ENCODE measurements at regions not wholly inside any gene's neighbourhood (a gene's known extent, or its start where the extent isn't known, plus 50 kb on each side); places are given as distances from the start of the nearest gene placed in this dataset.
A peak's percentile ranks its signal among the peaks of the same experiment; 100 is the strongest.

DNA sequence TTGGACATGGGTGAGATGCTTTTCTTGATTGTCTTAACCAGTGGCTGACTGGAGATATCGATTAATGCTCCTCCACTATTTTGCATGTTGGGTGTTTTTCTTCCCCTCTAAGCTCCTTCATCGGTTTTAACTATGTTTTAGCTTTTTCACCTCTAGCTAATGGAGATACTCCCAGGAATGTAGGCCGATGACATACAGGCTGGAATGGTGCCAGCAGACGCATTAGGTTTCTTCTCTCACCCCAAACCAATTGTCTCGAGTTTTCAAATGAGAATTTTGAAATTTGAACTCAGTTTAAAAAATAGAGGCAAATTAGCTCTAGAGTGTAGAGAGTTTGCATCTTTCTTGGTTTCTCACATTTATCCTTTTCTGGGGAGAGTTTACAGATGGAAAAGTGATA is 247.6 kb downstream of the RPRM start:
- intact Hi-C loops (cut with DNase I; ENCODE audit: low total_unique reads) = no loop called here
- Histone ChIP-seq H3K27ac (no peak overlapping the region), H3K27me3 (replicated peaks in 1 of 7) (no peaks in the 10 kb centered on the region), H3K4me1 (no peaks in the 10 kb centered on the region), H3K9me3 (peaks cover 0 to 13% (median 2%) of the 10 kb centered on the region in 8 donors), H3K4me3 (no peak overlapping the region), H3K36me3 (no peaks in the 10 kb centered on the region)
- no peak for TF ChIP-seq CTCF (IDR thresholded peaks at IDR 0.05 in 8 of 11, conservative IDR thresholded peaks at IDR 0.05 in 3 of 11)
- no peak for TF ChIP-seq POLR2A (IDR thresholded peaks at IDR 0.05)
- no peak for TF ChIP-seq POLR2AphosphoS5 (IDR thresholded peaks at IDR 0.05)
- 63 to 76% (median 70%) methylated on average over 5 of the region's 5 CpGs for WGBS, 5 donors
- DNase-seq = no peak

GRCh38 chr2:153228904-153229303 is 249.7 kb downstream of the RPRM start:
- Histone ChIP-seq H3K27ac (no peak overlapping the region), H3K36me3 (no peaks in the 10 kb centered on the region), H3K9me3 (peaks cover 0 to 31% (median 19%) of the 10 kb centered on the region in 8 donors), H3K4me1 (no peaks in the 10 kb centered on the region), H3K4me3 (no peak overlapping the region), H3K27me3 (replicated peaks in 1 of 7) (no peaks in the 10 kb centered on the region)
- DNase-seq = no peak
- intact Hi-C loops (cut with DNase I; ENCODE audit: low total_unique reads) = no loop called here
- TF ChIP-seq POLR2AphosphoS5 (IDR thresholded peaks at IDR 0.05) = no peak
- TF ChIP-seq CTCF (IDR thresholded peaks at IDR 0.05 in 8 of 11, conservative IDR thresholded peaks at IDR 0.05 in 3 of 11) = no peak
- TF ChIP-seq POLR2A (IDR thresholded peaks at IDR 0.05) = no peak

DNA sequence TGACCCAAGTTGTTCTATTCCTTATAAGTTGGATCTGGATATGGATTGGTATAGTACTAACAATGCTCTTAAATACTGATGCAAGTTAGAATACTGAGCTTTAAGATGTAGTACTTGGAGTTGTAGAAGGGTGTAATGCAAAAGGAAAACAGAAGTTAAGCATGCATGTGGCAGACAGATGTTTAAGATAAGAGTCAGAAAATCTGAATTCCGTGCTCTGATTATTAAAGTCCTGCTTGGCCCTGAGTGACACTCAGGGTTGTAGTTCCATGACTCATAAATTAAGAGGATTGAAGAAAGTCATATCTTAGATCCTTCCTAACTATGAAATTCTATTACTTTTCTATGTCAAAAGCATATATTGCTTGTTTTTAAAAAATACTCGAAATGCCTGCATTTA is 250.6 kb downstream of the RPRM start:
- WGBS, 5 donors = 43 to 79% (median 59%) methylated on average over 2 of the region's 2 CpGs
- no peak for DNase-seq
- intact Hi-C loops (cut with DNase I; ENCODE audit: low total_unique reads) = no loop called here
- H3K27me3 ChIP-seq (replicated peaks in 1 of 7) = no peaks in the 10 kb centered on the region
- no peak overlapping the region for H3K4me3 ChIP-seq
- no peaks in the 10 kb centered on the region for H3K36me3 ChIP-seq
- peaks cover 0 to 38% (median 19%) of the 10 kb centered on the region in 8 donors for H3K9me3 ChIP-seq
- H3K27ac ChIP-seq = no peak overlapping the region
- TF ChIP-seq POLR2A (IDR thresholded peaks at IDR 0.05) (no peak), CTCF (IDR thresholded peaks at IDR 0.05 in 8 of 11, conservative IDR thresholded peaks at IDR 0.05 in 3 of 11) (no peak)
- H3K4me1 ChIP-seq = no peaks in the 10 kb centered on the region

GRCh38 chr2:153222231-153223165 is 256.1 kb downstream of the RPRM start:
- no peak overlapping the region for H3K4me3 ChIP-seq
- peak; percentile 64 for DNase-seq
- H3K36me3 ChIP-seq = no peaks in the 10 kb centered on the region
- intact Hi-C loops (cut with DNase I; ENCODE audit: low total_unique reads) = no loop called here
- H3K27ac ChIP-seq = no peak overlapping the region
- 90 to 95% (median 93%) methylated on average over 23 to 27 of the region's 27 CpGs for WGBS, 5 donors
- no peaks in the 10 kb centered on the region for H3K27me3 ChIP-seq (replicated peaks in 1 of 7)
- TF ChIP-seq CTCF (IDR thresholded peaks at IDR 0.05 in 8 of 11, conservative IDR thresholded peaks at IDR 0.05 in 3 of 11) (no peak), POLR2A (IDR thresholded peaks at IDR 0.05) (no peak), POLR2AphosphoS5 (IDR thresholded peaks at IDR 0.05) (no peak)
- no peaks in the 10 kb centered on the region for H3K4me1 ChIP-seq
- peaks cover 0 to 45% (median 19%) of the 10 kb centered on the region in 8 donors for H3K9me3 ChIP-seq

Measured in spleen (tissue), 11 donors.